BJ (cell line): ENCODE measurements at regions not wholly inside any gene's neighbourhood (a gene's known extent, or its start where the extent isn't known, plus 50 kb on each side); places are given as distances from the start of the nearest gene placed in this dataset.
"Not testable (repeated sequence)": the region's sequence is repeated elsewhere in the genome, so short reads cannot be mapped to it uniquely, and the experiment has no call there.

ENCODE experiments used
- CTCF ChIA-PET: fragments of 350-600 bp; formaldehyde crosslinking; extraction: SDS; loops from one replicate; lab custom pipeline; 2021; ENCODE audit warnings: antibody characterized with exemption, inconsistent platforms; lab: Yijun Ruan, JAX
- POLR2A ChIA-PET: fragments of 300-600 bp; sonication (Branson Sonifier 250); formaldehyde crosslinking; extraction: SDS; loops from one replicate; lab custom pipeline; 2021; ENCODE audit warnings: antibody characterized with exemption; lab: Charles Lee
- DNase-seq: peaks from one replicate; pipeline ENCODE4 v3.0.0-alpha.2; 2011; ENCODE audit warnings: low read depth
- H3K27me3 ChIP-seq: 2 replicates; pipeline ENCODE4 v1.6.0; 2011; ENCODE audit warnings: low read length; ENCODE audit not compliant: control insufficient read depth, insufficient read depth
- H3K36me3 ChIP-seq: 2 replicates; pipeline ENCODE4 v1.5.1; 2011; ENCODE audit warnings: low read length; ENCODE audit not compliant: control insufficient read depth, insufficient read depth
- H3K4me3 ChIP-seq: 2 replicates; pipeline ENCODE4 v1.5.1; 2011; ENCODE audit warnings: low read depth, mild to moderate bottlenecking, control low read depth, low read length
- TF ChIP-seq, protein P1 (sequence below): IDR thresholded peaks from 2 replicates; pipeline ENCODE4 v1.5.1; 2011; ENCODE audit warnings: low read depth, mild to moderate bottlenecking, control low read depth, inconsistent platforms, low read length, moderate library complexity; ENCODE audit not compliant: insufficient read depth

DNA sequence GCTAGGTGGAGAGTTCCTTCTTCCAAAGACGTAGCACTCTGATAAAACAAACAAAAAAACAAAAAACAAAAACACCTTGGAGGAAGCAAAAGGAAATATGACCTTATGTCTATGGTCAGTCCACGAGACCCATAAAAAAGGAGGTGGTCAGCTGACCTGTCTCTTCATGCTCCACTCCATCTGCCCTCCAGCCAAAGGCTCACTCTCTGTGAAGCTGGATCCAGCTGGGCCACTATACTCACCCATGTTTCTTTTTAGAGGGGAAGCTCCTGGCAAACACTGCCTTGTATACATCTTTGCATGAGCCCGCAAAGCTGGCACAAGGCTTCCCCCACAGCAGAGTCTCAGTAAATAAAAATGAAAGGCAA lies 126.1 kb upstream of the CACHD1 start:
- Histone ChIP-seq H3K27me3 (no peaks in the 10 kb centered on the region; the same call in 1 of the 2 replicates), H3K36me3 (no peaks in the 10 kb centered on the region), H3K4me3 (no peak overlapping the region)
- TF ChIP-seq, protein P1, sequence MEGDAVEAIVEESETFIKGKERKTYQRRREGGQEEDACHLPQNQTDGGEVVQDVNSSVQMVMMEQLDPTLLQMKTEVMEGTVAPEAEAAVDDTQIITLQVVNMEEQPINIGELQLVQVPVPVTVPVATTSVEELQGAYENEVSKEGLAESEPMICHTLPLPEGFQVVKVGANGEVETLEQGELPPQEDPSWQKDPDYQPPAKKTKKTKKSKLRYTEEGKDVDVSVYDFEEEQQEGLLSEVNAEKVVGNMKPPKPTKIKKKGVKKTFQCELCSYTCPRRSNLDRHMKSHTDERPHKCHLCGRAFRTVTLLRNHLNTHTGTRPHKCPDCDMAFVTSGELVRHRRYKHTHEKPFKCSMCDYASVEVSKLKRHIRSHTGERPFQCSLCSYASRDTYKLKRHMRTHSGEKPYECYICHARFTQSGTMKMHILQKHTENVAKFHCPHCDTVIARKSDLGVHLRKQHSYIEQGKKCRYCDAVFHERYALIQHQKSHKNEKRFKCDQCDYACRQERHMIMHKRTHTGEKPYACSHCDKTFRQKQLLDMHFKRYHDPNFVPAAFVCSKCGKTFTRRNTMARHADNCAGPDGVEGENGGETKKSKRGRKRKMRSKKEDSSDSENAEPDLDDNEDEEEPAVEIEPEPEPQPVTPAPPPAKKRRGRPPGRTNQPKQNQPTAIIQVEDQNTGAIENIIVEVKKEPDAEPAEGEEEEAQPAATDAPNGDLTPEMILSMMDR: no peak
- DNase-seq: no peak
- CTCF ChIA-PET: no interaction called here
- POLR2A ChIA-PET: no interaction called here

DNA sequence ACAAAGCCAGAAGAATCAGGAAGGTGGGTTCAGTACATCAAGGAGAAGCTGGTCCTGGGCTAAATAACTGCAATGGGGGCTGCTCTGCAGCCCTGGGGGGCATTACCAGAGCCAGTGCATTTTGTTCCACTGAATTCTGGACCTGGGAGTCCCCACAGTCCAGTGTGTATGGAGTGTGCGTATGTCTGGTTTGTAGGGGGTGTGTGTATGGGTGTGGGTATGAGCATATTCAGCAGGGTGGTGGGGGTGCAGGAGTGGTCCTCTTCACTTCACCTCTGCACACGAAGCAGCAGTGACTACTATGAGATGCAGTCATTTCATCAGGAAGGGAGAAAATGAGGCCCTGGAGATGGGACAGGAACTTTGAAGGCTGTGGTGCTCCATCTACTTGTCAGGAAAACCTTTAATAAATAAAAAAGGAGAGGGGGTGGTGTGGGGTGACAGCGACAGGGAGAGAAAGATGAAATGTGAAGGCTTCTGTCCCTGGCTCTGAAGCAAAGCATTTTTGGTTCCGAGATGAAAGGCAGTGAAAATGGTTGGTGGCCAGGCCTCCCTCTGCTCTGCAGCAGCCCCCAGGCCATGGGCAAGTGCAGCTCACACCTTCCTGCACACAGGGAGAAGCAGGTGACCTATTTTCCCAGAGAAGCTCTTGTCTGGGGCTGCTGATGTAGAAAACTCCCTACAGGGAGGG lies 121.5 kb upstream of the CACHD1 start:
- TF ChIP-seq, protein P1: no peak
- ChIA-PET CTCF (no interaction called here), POLR2A (no interaction called here)
- no peaks in the 10 kb centered on the region for H3K36me3 ChIP-seq
- no peak overlapping the region for H3K4me3 ChIP-seq
- DNase-seq: no peak
- no peaks in the 10 kb centered on the region; the same call in 1 of the 2 replicates for H3K27me3 ChIP-seq

DNA sequence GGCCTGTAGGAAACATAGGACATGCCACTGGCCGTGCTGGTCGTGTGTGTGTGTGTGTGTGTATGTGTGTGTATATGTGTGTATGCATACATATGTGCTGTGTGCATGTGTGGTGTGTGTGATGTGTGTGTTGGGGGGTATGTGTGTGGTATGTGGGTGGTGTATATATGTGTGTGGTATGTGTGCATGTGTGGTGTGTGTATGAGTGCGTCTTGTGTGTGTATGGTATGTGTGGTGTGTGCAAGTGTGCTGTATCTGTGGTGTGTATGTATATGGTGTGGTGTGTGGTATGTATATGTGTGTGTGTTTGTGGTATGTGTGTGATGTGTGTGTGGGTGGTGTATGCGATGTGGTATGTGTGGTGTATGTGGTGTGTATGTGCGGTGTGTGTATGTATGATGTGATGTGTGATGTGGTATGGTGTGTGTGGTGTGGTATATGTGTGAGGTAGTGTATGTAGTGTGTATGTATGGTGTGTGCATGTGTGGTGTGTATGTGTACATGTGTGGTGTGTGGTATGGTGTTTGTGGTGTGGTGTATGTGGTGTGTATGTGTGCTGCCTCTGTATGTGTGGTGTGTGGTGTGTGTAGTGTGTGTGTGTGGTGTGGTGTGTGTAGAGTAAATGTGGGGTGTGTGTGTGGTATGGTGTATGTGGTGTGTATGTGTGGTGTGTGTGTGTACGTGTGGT lies 120.8 kb upstream of the CACHD1 start:
- no peak for DNase-seq
- no peaks in the 10 kb centered on the region for H3K36me3 ChIP-seq
- ChIA-PET CTCF (no interaction called here), POLR2A (no interaction called here)
- no peaks in the 10 kb centered on the region; the same call in 1 of the 2 replicates for H3K27me3 ChIP-seq
- no peak overlapping the region for H3K4me3 ChIP-seq
- TF ChIP-seq, protein P1: no peak

DNA sequence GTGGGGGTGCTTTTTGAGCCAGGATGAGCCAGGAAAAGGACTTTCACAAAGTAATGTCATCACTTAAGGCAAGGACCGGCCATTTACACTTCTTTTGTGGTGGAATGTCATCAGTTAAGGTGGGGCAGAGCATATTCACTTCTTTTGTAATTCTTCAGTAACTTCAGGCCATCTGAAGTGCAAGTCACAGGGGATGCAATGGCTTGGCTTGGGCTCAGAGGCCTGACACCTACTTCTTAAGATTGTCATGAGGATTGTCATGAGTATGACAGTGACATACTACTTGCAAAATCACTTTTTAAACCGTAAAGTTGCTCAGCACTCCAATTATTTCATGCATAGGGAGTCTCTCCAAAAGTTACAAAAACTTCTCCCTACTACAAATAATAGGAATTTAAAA lies 114.4 kb upstream of the CACHD1 start:
- DNase-seq, H3K4me3 ChIP-seq, POLR2A ChIA-PET, H3K36me3 ChIP-seq, H3K27me3 ChIP-seq, CTCF ChIA-PET: not testable (repeated sequence)

DNA sequence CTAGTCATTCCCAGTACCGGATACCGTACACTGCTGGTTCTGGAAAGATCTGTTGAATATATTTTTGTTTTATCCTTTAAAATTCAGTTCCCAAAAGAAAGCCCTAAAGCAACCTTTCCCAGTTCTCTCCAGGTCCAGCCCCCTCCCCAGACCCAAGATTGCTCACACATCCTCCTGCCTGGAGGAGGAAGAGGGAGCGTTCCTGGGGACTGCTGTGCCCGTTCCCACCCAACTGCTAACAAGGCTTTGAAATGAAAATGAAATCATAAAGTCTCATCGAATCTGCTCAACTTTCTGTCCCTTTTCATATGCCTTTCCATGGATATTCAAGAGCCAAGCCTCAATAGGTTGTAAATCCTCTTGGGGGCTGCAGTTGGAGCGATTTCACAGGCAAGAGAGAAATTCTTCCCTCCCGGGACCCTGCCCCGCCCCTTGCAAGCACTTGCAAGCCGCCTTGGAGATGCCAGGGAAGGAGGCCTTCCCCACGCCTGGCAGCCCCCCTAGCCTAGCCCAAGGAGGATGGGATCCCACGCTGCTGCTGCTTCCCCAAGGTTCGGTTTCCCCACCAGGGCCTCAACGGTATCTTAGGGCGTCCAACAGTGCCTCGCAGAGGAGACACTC lies 113.2 kb upstream of the CACHD1 start:
- CTCF ChIA-PET: no interaction called here
- TF ChIP-seq, protein P1: no peak

More for the DNA sequence above, 113.2 kb upstream of the CACHD1 start:
- H3K27me3 ChIP-seq: no peaks in the 10 kb centered on the region
- H3K4me3 ChIP-seq: no peak overlapping the region
- DNase-seq: no peak
- POLR2A ChIA-PET: no interaction called here
- H3K36me3 ChIP-seq: no peaks in the 10 kb centered on the region
